Activated CD8-positive, alpha-beta T cell treated with anti-CD3 and anti-CD28 coated beads for 36 hours (primary cell): ENCODE measurements at regions not wholly inside any gene's neighbourhood (a gene's known extent, or its start where the extent isn't known, plus 50 kb on each side); places are given as distances from the start of the nearest gene placed in this dataset.

Experiments
- ATAC-seq: fragments of 200-7000 bp; cut with Tn5 transposase; one replicate; pipeline ENCODE4 v1.10.0; 2021; ENCODE audit warnings: mild to moderate bottlenecking, moderate library complexity
- CTCF ChIA-PET: fragments of 350-600 bp; sonication (Branson Sonifier 250); formaldehyde crosslinking; loops from one replicate; lab custom pipeline; 2021; ENCODE audit warnings: antibody characterized with exemption; lab: Charles Lee
- POLR2A ChIA-PET: fragments of 350-600 bp; sonication (Branson Sonifier 250); formaldehyde crosslinking; loops from one replicate; lab custom pipeline; 2021; ENCODE audit warnings: antibody characterized with exemption; lab: Charles Lee
- DNase-seq: peaks from one replicate; pipeline ENCODE4 v3.0.0-alpha.2; 2020
- H3K27ac Mint-ChIP-seq: one replicate; pipeline ENCODE4 v1.8.0; 2021; ENCODE audit warnings: mild to moderate bottlenecking, mixed read lengths
- H3K27me3 Mint-ChIP-seq: one replicate; pipeline ENCODE4 v1.8.0; 2021; ENCODE audit warnings: mixed read lengths
- H3K36me3 Mint-ChIP-seq: one replicate; pipeline ENCODE4 v1.8.0; 2021; ENCODE audit warnings: low read depth, mixed read lengths
- H3K4me1 Mint-ChIP-seq: one replicate; pipeline ENCODE4 v1.8.0; 2021; ENCODE audit warnings: low read depth, mixed read lengths
- H3K4me3 Mint-ChIP-seq: one replicate; pipeline ENCODE4 v1.8.0; 2021; ENCODE audit warnings: mild to moderate bottlenecking, moderate library complexity, mixed read lengths
- H3K9me3 Mint-ChIP-seq: one replicate; pipeline ENCODE4 v1.8.0; 2021; ENCODE audit warnings: mixed read lengths
- CTCF ChIP-seq: fragments of 200-600 bp; IDR thresholded peaks from one replicate; pipeline ENCODE4 v1.8.0; 2022; ENCODE audit warnings: antibody characterized with exemption, mild to moderate bottlenecking
- intact Hi-C: fragments of 100-400 bp; cut with micrococcal nuclease; formaldehyde crosslinking; loops from one replicate; pipeline ENCODE4 v1.10.0; 2022

- ATAC-seq (no peak), DNase-seq (no peak)
- Mint-ChIP-seq H3K36me3 (no peaks in the 10 kb centered on the region), H3K27me3 (no peaks in the 10 kb centered on the region), H3K4me3 (no peak overlapping the region), H3K4me1 (no peaks in the 10 kb centered on the region), H3K9me3 (no peaks in the 10 kb centered on the region), H3K27ac (no peak overlapping the region)
- no peak for TF ChIP-seq CTCF
- CTCF ChIA-PET, result no interaction called here
- intact Hi-C loops, result no loop called here
- POLR2A ChIA-PET, result no interaction called here
These were observed 82.7 kb downstream of the PLCE1 start for GRCh38 chr10:94076325-94076841.

GRCh38 chr10:94077042-94077441 lies 83.3 kb downstream of the PLCE1 start:
- no peak for DNase-seq
- no peak for TF ChIP-seq CTCF
- POLR2A ChIA-PET, result no interaction called here
- Mint-ChIP-seq H3K36me3 (no peaks in the 10 kb centered on the region), H3K4me3 (no peak overlapping the region), H3K9me3 (peaks cover 4% of the 10 kb centered on the region), H3K4me1 (no peaks in the 10 kb centered on the region), H3K27me3 (no peaks in the 10 kb centered on the region), H3K27ac (no peak overlapping the region)
- intact Hi-C loops, result no loop called here
- CTCF ChIA-PET, result no interaction called here
- no peak for ATAC-seq

GRCh38 chr10:94080108-94080507 lies 86.4 kb downstream of the PLCE1 start:
- Mint-ChIP-seq H3K27me3 (no peaks in the 10 kb centered on the region), H3K9me3 (peaks cover 5% of the 10 kb centered on the region), H3K36me3 (no peaks in the 10 kb centered on the region), H3K4me3 (no peak overlapping the region), H3K4me1 (no peaks in the 10 kb centered on the region), H3K27ac (no peak overlapping the region)
- intact Hi-C loops, result no loop called here
- POLR2A ChIA-PET, result no interaction called here
- DNase-seq (no peak), ATAC-seq (no peak)
- CTCF ChIA-PET, result no interaction called here
- no peak for TF ChIP-seq CTCF

GRCh38 chr10:94083662-94084265 lies 90.0 kb downstream of the PLCE1 start:
- intact Hi-C loops, result no loop called here
- ChIA-PET POLR2A (no interaction called here), CTCF (no interaction called here)
- H3K36me3 Mint-ChIP-seq, result no peaks in the 10 kb centered on the region
- no peaks in the 10 kb centered on the region for H3K27me3 Mint-ChIP-seq
- no peak overlapping the region for H3K27ac Mint-ChIP-seq
- peaks cover 5% of the 10 kb centered on the region for H3K9me3 Mint-ChIP-seq
- TF ChIP-seq CTCF, result no peak
- no peak for DNase-seq
- no peak for ATAC-seq
- H3K4me1 Mint-ChIP-seq, result no peaks in the 10 kb centered on the region
- H3K4me3 Mint-ChIP-seq, result no peak overlapping the region

GRCh38 chr10:94084344-94084743 lies 90.6 kb downstream of the PLCE1 start:
- H3K9me3 Mint-ChIP-seq, result peaks cover 5% of the 10 kb centered on the region
- no peaks in the 10 kb centered on the region for H3K4me1 Mint-ChIP-seq
- CTCF ChIA-PET, result no interaction called here
- H3K4me3 Mint-ChIP-seq, result no peak overlapping the region
- intact Hi-C loops, result no loop called here
- no peak for TF ChIP-seq CTCF
- H3K27me3 Mint-ChIP-seq, result no peaks in the 10 kb centered on the region
- no peak for ATAC-seq
- POLR2A ChIA-PET, result no interaction called here
- no peaks in the 10 kb centered on the region for H3K36me3 Mint-ChIP-seq
- H3K27ac Mint-ChIP-seq, result no peak overlapping the region
- no peak for DNase-seq
